ENCODE measurements at regions not wholly inside any gene's neighbourhood (a gene's known extent, or its start where the extent isn't known, plus 50 kb on each side); places are given as distances from the start of the nearest gene placed in this dataset.

- ATAC-seq: no peak
- 29% methylated on average over 3 of the region's 3 CpGs for WGBS (ENCODE audit: low lambda C conversion rate)
- CTCF ChIA-PET (ENCODE audit: low intra/inter-chr PET ratio, low total read pairs): no interaction called here
Measured at GRCh38 chr15:39016706-39017105, 452.1 kb upstream of the RASGRP1 start.

DNA sequence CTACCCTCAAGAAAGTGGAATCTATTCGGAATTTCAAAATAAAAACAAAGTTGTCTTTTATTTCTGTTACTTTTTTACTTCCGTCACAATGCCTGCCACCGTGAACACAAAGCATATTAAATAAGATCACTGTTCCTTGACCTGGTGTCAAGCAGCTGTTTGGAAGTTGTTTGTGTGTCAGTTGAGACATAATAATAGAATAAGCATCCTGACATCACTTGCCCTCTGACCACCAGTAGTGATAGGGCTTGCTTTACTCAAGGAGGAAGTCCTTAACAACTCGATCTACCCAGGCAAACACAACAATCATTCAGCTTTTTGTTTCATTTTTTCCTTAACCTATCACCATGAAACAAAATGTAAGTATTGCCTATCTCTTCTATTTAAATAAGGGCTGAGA, 454.4 kb upstream of the RASGRP1 start:
- Histone ChIP-seq H3K4me2 (ENCODE audit: low read depth, low read length) (no peak overlapping the region), H3K4me1 (ENCODE audit: insufficient read depth, low read length) (no peaks in the 10 kb centered on the region), H3K9me3 (ENCODE audit: low read length) (no peaks in the 10 kb centered on the region), H3K9ac (ENCODE audit: insufficient read depth, low read depth, low read length) (no peak overlapping the region), H3K27me3 (ENCODE audit: control insufficient read depth in 1 of 2, insufficient read depth in 2 of 2, low read length in 2 of 2) (no peaks in the 10 kb centered on the region; a peak in 1 of 5 replicates), H3K4me3 (replicated peaks in 1 of 3; ENCODE audit: insufficient read depth in 1 of 3, low read depth in 2 of 3, low read length in 3 of 3) (no peak overlapping the region), H3K27ac (ENCODE audit: extremely low read length, insufficient read depth, low read length) (no peak overlapping the region), H4K20me1 (ENCODE audit: insufficient read depth, low read length) (no peaks in the 10 kb centered on the region), H3K79me2 (ENCODE audit: insufficient read depth, low read length) (no peaks in the 10 kb centered on the region), H3K36me3 (replicated peaks in 1 of 2; ENCODE audit: control insufficient read depth in 1 of 2, insufficient read depth in 2 of 2, low read length in 2 of 2) (no peaks in the 10 kb centered on the region), H2AFZ (ENCODE audit: low read length) (no peak overlapping the region)
- ChIA-PET POLR2A (no interaction called here), CTCF (ENCODE audit: low intra/inter-chr PET ratio, low total read pairs) (no interaction called here)
- intact Hi-C loops (cut with micrococcal nuclease; ENCODE audit: unreplicated experiment) (no loop called here), in situ Hi-C loops (cut with HindIII; ENCODE audit: extremely low pct_ligation_motif_present, low pct_unique_long_range_greater_than_20kb) (no loop called here)
- FAIRE-seq (no peak), ATAC-seq (no peak), DNase-seq (ENCODE audit: low spot score) (no peak)
- no TSS peak for BruUV-seq (replicated peaks)
- 43% methylated on average over 4 of the region's 4 CpGs for WGBS (ENCODE audit: low lambda C conversion rate)
- no peak for TF ChIP-seq TEAD3 (CRISPR knock-in tag; optimal IDR thresholded peaks at IDR 0.05; ENCODE audit: borderline replicate concordance)
- TF ChIP-seq ELF4 (CRISPR knock-in tag; IDR thresholded peaks at IDR 0.05; ENCODE audit: borderline replicate concordance): no peak
- TF ChIP-seq HMGXB4 (CRISPR knock-in tag; IDR thresholded peaks at IDR 0.05; ENCODE audit: borderline replicate concordance in 1 of 2, low read depth in 1 of 2): no peak
- TF ChIP-seq CEBPG (CRISPR knock-in tag; IDR thresholded peaks at IDR 0.05): no peak
- TF ChIP-seq HBP1 (CRISPR knock-in tag; IDR thresholded peaks at IDR 0.05; ENCODE audit: low read depth): no peak
- TF ChIP-seq ZNF776 (CRISPR knock-in tag; IDR thresholded peaks at IDR 0.05): no peak
- TF ChIP-seq NFYB (CRISPR knock-in tag; IDR thresholded peaks at IDR 0.05): no peak
- no peak for TF ChIP-seq MAF1 (CRISPR knock-in tag; IDR thresholded peaks at IDR 0.05; ENCODE audit: borderline replicate concordance)
- TF ChIP-seq SP4 (CRISPR knock-in tag; IDR thresholded peaks at IDR 0.05): no peak
- TF ChIP-seq MTF2 (CRISPR knock-in tag; IDR thresholded peaks at IDR 0.05; ENCODE audit: borderline replicate concordance): no peak

More at GRCh38 chr15:39016706-39017105, 452.1 kb upstream of the RASGRP1 start:
- intact Hi-C loops (cut with micrococcal nuclease; ENCODE audit: unreplicated experiment) (no loop called here), in situ Hi-C loops (cut with HindIII; ENCODE audit: extremely low pct_ligation_motif_present, low pct_unique_long_range_greater_than_20kb) (no loop called here)
- Histone ChIP-seq H3K27me3 (ENCODE audit: control insufficient read depth in 1 of 2, insufficient read depth in 2 of 2, low read length in 2 of 2) (no peaks in the 10 kb centered on the region; a peak in 2 of 5 replicates), H3K36me3 (replicated peaks in 1 of 2; ENCODE audit: control insufficient read depth in 1 of 2, insufficient read depth in 2 of 2, low read length in 2 of 2) (no peaks in the 10 kb centered on the region), H3K4me3 (replicated peaks in 1 of 3; ENCODE audit: insufficient read depth in 1 of 3, low read depth in 2 of 3, low read length in 3 of 3) (no peak overlapping the region), H3K4me1 (ENCODE audit: insufficient read depth, low read length) (no peaks in the 10 kb centered on the region), H3K9me3 (ENCODE audit: low read length) (no peaks in the 10 kb centered on the region), H4K20me1 (ENCODE audit: insufficient read depth, low read length) (no peaks in the 10 kb centered on the region), H3K79me2 (ENCODE audit: insufficient read depth, low read length) (no peaks in the 10 kb centered on the region), H3K9ac (ENCODE audit: insufficient read depth, low read depth, low read length) (no peak overlapping the region), H3K4me2 (ENCODE audit: low read depth, low read length) (no peak overlapping the region), H2AFZ (ENCODE audit: low read length) (no peak overlapping the region), H3K27ac (ENCODE audit: extremely low read length, insufficient read depth, low read length) (no peak overlapping the region)
- POLR2A ChIA-PET: no interaction called here
- DNase-seq (ENCODE audit: low spot score): no peak
- no TSS peak for BruUV-seq (replicated peaks)
- FAIRE-seq: no peak
- no peak for TF ChIP-seq POLR2AphosphoS2 (IDR thresholded peaks at IDR 0.05; ENCODE audit: low read depth, low read length)
- TF ChIP-seq HNRNPUL1 (IDR thresholded peaks at IDR 0.05; ENCODE audit: low read depth, low read length): no peak
- no peak for TF ChIP-seq HMGXB4 (CRISPR knock-in tag; IDR thresholded peaks at IDR 0.05; ENCODE audit: borderline replicate concordance in 1 of 2, low read depth in 1 of 2)
